Tibial artery (tissue), 4 donors: ENCODE measurements at regions not wholly inside any gene's neighbourhood (a gene's known extent, or its start where the extent isn't known, plus 50 kb on each side); places are given as distances from the start of the nearest gene placed in this dataset.

Experiments used
- DNase-seq, 2 donors: peaks; one replicate each; pipeline ENCODE4 v3.0.0-alpha.2; 2019
- H3K27ac ChIP-seq, 2 donors: fragments of 200-600 bp; sonication (generic) in 1 of 2; 1 replicate in 1 of 2; 2 replicates in 1 of 2; pipeline ENCODE4 v1.5.1; 2018 to 2019; ENCODE audit warnings: mild to moderate bottlenecking in 1 of 2
- H3K27me3 ChIP-seq, 2 donors: fragments of 200-600 bp; sonication (generic) in 1 of 2; one replicate each; pipeline versions ENCODE4 v1.5.1 to v1.6.0; 2016 to 2019
- H3K36me3 ChIP-seq, 3 donors: fragments of 200-600 bp; sonication (generic) in 2 of 3; one replicate each; pipeline ENCODE4 v1.5.1; 2016 to 2019; ENCODE audit warnings: mild to moderate bottlenecking in 2 of 3
- H3K4me1 ChIP-seq, 4 donors: fragments of 200-600 bp; sonication (generic) in 2 of 4; 1 replicate in 3 of 4; 2 replicates in 1 of 4; pipeline ENCODE4 v1.5.1; 2016 to 2019
- H3K4me3 ChIP-seq, 2 donors: fragments of 200-600 bp; sonication (generic) in 1 of 2; 1 replicate in 1 of 2; 2 replicates in 1 of 2; pipeline ENCODE4 v1.5.1; 2018 to 2019; ENCODE audit warnings: mild to moderate bottlenecking in 2 of 2
- H3K9me3 ChIP-seq, 3 donors: fragments of 200-600 bp; sonication (generic) in 1 of 3; one replicate each; pipeline ENCODE4 v1.5.1; 2016 to 2019
- CTCF ChIP-seq, 2 experiments: fragments of 200-600 bp in 1 of 2; fragments of 450-650 bp in 1 of 2; IDR thresholded peaks; one replicate each; pipeline ENCODE4 v1.5.1; 2017 to 2019; ENCODE audit warnings: antibody characterized with exemption in 2 of 2, mild to moderate bottlenecking in 1 of 2, moderate library complexity in 1 of 2
- intact Hi-C: fragments of 100-400 bp; cut with DNase I; formaldehyde crosslinking; loops from one replicate; pipeline ENCODE4 v1.15.0; 2023; ENCODE audit warnings: low total_unique reads

- no peak for DNase-seq
- no peaks in the 10 kb centered on the region for H3K36me3 ChIP-seq
- H3K27me3 ChIP-seq: peaks cover 0 to 18% of the 10 kb centered on the region in 2 donors
- peaks cover 0 to 3% (median 1%) of the 10 kb centered on the region in 4 donors for H3K4me1 ChIP-seq
- intact Hi-C loops: no loop called here
- no peak overlapping the region for H3K27ac ChIP-seq
- TF ChIP-seq CTCF (IDR thresholded peaks at IDR 0.05): no peak
- no peaks in the 10 kb centered on the region for H3K9me3 ChIP-seq
- no peak overlapping the region for H3K4me3 ChIP-seq
These were observed 195.4 kb upstream of the C2CD4B start for GRCh38 chr15:62360332-62361097.

- H3K36me3 ChIP-seq: no peaks in the 10 kb centered on the region
- peaks cover 0 to 18% of the 10 kb centered on the region in 2 donors for H3K27me3 ChIP-seq
- peaks cover 0 to 3% (median 1%) of the 10 kb centered on the region in 4 donors for H3K4me1 ChIP-seq
- H3K27ac ChIP-seq: no peak overlapping the region
- no peak for DNase-seq
- no peak overlapping the region for H3K4me3 ChIP-seq
- H3K9me3 ChIP-seq: no peaks in the 10 kb centered on the region
- no peak for TF ChIP-seq CTCF (IDR thresholded peaks at IDR 0.05)
- intact Hi-C loops: no loop called here
These were observed 197.1 kb upstream of the C2CD4B start for GRCh38 chr15:62362144-62362543.

GRCh38 chr15:62362608-62363007, 197.5 kb upstream of the C2CD4B start:
- no peak for TF ChIP-seq CTCF (IDR thresholded peaks at IDR 0.05)
- Histone ChIP-seq H3K4me3 (no peak overlapping the region), H3K27ac (no peak overlapping the region), H3K36me3 (no peaks in the 10 kb centered on the region), H3K4me1 (peaks cover 0 to 3% (median 1%) of the 10 kb centered on the region in 4 donors), H3K27me3 (peaks cover 0 to 18% of the 10 kb centered on the region in 2 donors), H3K9me3 (no peaks in the 10 kb centered on the region)
- intact Hi-C loops: no loop called here
- DNase-seq: peak in 1 of 2 donors; percentile 34

- intact Hi-C loops: no loop called here
These were observed 198.8 kb upstream of the C2CD4B start for GRCh38 chr15:62363913-62364312.

GRCh38 chr15:62365795-62366442, 200.8 kb upstream of the C2CD4B start:
- H3K27ac ChIP-seq: no peak overlapping the region
- TF ChIP-seq CTCF (IDR thresholded peaks at IDR 0.05): no peak
- H3K9me3 ChIP-seq: no peaks in the 10 kb centered on the region
- peaks cover 0 to under 1% of the 10 kb centered on the region in 2 donors for H3K27me3 ChIP-seq
- no peaks in the 10 kb centered on the region for H3K36me3 ChIP-seq
- DNase-seq: no peak
- H3K4me3 ChIP-seq: no peak overlapping the region
- intact Hi-C loops: no loop called here
- H3K4me1 ChIP-seq: peaks cover 0 to 3% (median 1%) of the 10 kb centered on the region in 4 donors

More at GRCh38 chr15:62363913-62364312, 198.8 kb upstream of the C2CD4B start:
- Histone ChIP-seq H3K9me3 (no peaks in the 10 kb centered on the region), H3K27ac (no peak overlapping the region), H3K27me3 (peaks cover 0 to 16% of the 10 kb centered on the region in 2 donors), H3K4me3 (no peak overlapping the region), H3K4me1 (peaks cover 0 to 3% (median 1%) of the 10 kb centered on the region in 4 donors), H3K36me3 (no peaks in the 10 kb centered on the region)
- TF ChIP-seq CTCF (IDR thresholded peaks at IDR 0.05): no peak
- no peak for DNase-seq
